ENCODE measurements at regions not wholly inside any gene's neighbourhood (a gene's known extent, or its start where the extent isn't known, plus 50 kb on each side); places are given as distances from the start of the nearest gene placed in this dataset.

- no peak overlapping the region for H3K27ac ChIP-seq
- 22% methylated on average over 1 of the region's 2 CpGs for WGBS (ENCODE audit: insufficient coverage, low coverage, low lambda C conversion rate, missing lambda C conversion rate)
- H3K4me1 ChIP-seq, result no peaks in the 10 kb centered on the region
- TF ChIP-seq CTCF (IDR thresholded peaks at IDR 0.05) (no peak), POLR2A (IDR thresholded peaks at IDR 0.05) (no peak)
- ATAC-seq (no peak), DNase-seq (no peak)
- H3K4me3 ChIP-seq, result no peak overlapping the region
- H3K27me3 ChIP-seq, result no peaks in the 10 kb centered on the region
- no peaks in the 10 kb centered on the region for H3K9me3 ChIP-seq
- intact Hi-C loops (cut with DNase I), result no loop called here
- H3K36me3 ChIP-seq, result no peaks in the 10 kb centered on the region
Observed at GRCh38 chr4:146998157-146998556, 52.5 kb upstream of the TTC29 start.

GRCh38 chr4:147003956-147004809 is 58.5 kb upstream of the TTC29 start:
- 48% methylated on average over 9 of the region's 9 CpGs for WGBS (ENCODE audit: insufficient coverage, low coverage, low lambda C conversion rate, missing lambda C conversion rate)
- Histone ChIP-seq H3K4me1 (no peaks in the 10 kb centered on the region), H3K27ac (no peak overlapping the region), H3K27me3 (no peaks in the 10 kb centered on the region), H3K4me3 (no peak overlapping the region), H3K36me3 (no peaks in the 10 kb centered on the region), H3K9me3 (no peaks in the 10 kb centered on the region)
- DNase-seq (no peak), ATAC-seq (no peak)
- TF ChIP-seq POLR2A (IDR thresholded peaks at IDR 0.05) (no peak), CTCF (IDR thresholded peaks at IDR 0.05) (no peak)
- intact Hi-C loops (cut with DNase I), result no loop called here

GRCh38 chr4:147006229-147006628 is 60.6 kb upstream of the TTC29 start:
- Histone ChIP-seq H3K4me3 (no peak overlapping the region), H3K27me3 (no peaks in the 10 kb centered on the region), H3K36me3 (no peaks in the 10 kb centered on the region), H3K4me1 (no peaks in the 10 kb centered on the region), H3K9me3 (no peaks in the 10 kb centered on the region), H3K27ac (no peak overlapping the region)
- no peak for DNase-seq
- WGBS (ENCODE audit: insufficient coverage, low coverage, low lambda C conversion rate, missing lambda C conversion rate), result 65% methylated on average over 2 of the region's 2 CpGs
- intact Hi-C loops (cut with DNase I), result no loop called here
- TF ChIP-seq CTCF (IDR thresholded peaks at IDR 0.05) (no peak), POLR2A (IDR thresholded peaks at IDR 0.05) (no peak)
- ATAC-seq, result no peak

- H3K4me1 ChIP-seq, result no peaks in the 10 kb centered on the region
- no peak overlapping the region for H3K4me3 ChIP-seq
- DNase-seq, result no peak
- TF ChIP-seq POLR2A (IDR thresholded peaks at IDR 0.05) (no peak), CTCF (IDR thresholded peaks at IDR 0.05) (no peak)
- WGBS (ENCODE audit: insufficient coverage, low coverage, low lambda C conversion rate, missing lambda C conversion rate), result 63% methylated on average over 4 of the region's 4 CpGs
- ATAC-seq, result no peak
- H3K27me3 ChIP-seq, result no peaks in the 10 kb centered on the region
- no peaks in the 10 kb centered on the region for H3K36me3 ChIP-seq
- H3K9me3 ChIP-seq, result no peaks in the 10 kb centered on the region
- no peak overlapping the region for H3K27ac ChIP-seq
- intact Hi-C loops (cut with DNase I), result no loop called here
Observed at GRCh38 chr4:147009875-147010274, 64.2 kb upstream of the TTC29 start.
